SU-DHL-6 (cell line): ENCODE measurements at regions not wholly inside any gene's neighbourhood (a gene's known extent, or its start where the extent isn't known, plus 50 kb on each side); places are given as distances from the start of the nearest gene placed in this dataset.

Experiments used
- CTCF ChIP-seq: fragments of 200-600 bp; sonication (generic); IDR thresholded peaks from one replicate; pipeline ENCODE4 v1.5.1; 2017; ENCODE audit warnings: antibody characterized with exemption, mild to moderate bottlenecking, low read length, moderate library complexity; ENCODE audit not compliant: insufficient read depth, poor library complexity, severe bottlenecking
- EZH2phosphoT487 ChIP-seq: fragments of 200-600 bp; sonication (generic), shearing (Covaris generic); conservative IDR thresholded peaks from 2 replicates; pipeline ENCODE4 v1.6.1; 2018; ENCODE audit warnings: mild to moderate bottlenecking, antibody characterized with exemption, low read length, moderate library complexity, mixed read lengths

GRCh38 chr6:53433951-53434285 is 85.2 kb upstream of the ELOVL5 start:
- TF ChIP-seq CTCF (no peak), EZH2phosphoT487 (no peak)
